Limb (tissue), 2 donors: ENCODE measurements at regions not wholly inside any gene's neighbourhood (a gene's known extent, or its start where the extent isn't known, plus 50 kb on each side); places are given as distances from the start of the nearest gene placed in this dataset.

Experiments used
- DNase-seq, 2 donors: peaks; one replicate each; pipeline ENCODE4 v3.0.0-alpha.2; 2016; ENCODE audit errors: extremely low spot score in 2 of 2

DNA sequence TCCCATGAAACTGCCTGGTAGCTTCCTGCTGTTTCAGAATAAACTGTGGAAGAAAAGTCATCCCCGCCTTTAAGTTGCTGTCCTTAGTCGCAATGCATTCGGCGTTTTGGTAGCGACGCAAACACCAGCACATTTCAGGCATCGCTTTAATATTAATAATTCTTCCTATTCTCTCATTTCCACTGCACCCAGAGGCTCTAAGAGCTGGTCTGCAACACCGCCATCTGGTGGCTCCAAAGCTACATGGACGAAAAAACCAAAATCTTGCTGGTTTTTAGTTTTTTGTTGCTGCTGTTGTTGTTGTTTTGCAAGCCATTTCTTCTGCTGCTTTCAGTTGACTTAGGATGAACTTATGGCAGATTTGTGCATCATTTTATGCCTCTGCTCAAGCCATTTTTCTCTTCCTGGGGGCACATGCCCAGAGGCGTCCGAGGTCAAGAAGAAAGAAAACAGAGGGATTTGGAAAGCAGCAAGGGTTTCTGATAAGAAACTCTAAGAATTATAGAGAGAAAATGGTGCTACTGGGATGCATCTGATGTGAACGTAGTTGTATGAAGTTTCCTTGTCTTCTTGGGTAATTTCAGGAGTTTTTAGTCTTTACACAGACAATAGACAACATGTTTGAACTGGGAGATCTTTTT lies 345.4 kb upstream of the KIRREL3 start:
- DNase-seq: peak; percentile 42 to 64

DNA sequence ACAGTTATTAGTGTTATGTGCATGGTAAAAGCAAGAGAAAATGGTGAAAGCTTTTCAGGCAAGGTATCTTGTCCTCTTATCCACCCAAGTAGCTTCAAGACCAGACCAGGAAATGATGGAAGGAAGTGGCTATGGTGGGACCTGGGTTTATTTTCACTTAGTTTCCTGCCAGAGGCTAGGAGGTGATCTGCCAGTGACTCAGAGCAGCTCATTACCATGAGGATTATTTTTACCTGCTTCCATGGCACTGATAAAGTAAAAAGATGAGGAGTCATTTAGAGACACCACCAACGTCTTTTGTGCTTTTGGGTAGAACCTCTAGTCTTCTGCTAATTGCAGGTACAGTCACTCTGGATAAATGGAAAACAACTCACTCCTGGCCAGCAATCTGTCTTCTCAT lies 339.9 kb upstream of the KIRREL3 start:
- no peak for DNase-seq

DNA sequence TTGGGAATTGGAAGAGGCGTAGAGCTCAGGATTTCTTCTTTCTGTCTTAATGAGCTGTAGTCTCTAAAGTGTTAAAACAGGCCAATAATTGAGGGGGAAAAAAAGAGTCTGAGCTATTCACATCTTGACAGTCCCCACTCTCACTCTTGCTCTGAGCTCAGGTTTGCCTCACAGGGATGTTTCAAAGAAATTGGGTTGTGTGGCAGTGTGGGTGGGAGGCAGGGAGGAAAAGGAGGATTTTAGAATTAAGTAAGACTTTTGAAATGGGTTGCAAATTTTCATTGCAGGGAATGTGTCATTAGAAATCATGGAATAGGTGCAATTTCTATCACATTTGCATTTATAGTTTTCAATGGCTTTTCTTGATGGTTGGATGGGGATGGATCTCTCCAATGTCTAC lies 338.8 kb upstream of the KIRREL3 start:
- no peak for DNase-seq

DNA sequence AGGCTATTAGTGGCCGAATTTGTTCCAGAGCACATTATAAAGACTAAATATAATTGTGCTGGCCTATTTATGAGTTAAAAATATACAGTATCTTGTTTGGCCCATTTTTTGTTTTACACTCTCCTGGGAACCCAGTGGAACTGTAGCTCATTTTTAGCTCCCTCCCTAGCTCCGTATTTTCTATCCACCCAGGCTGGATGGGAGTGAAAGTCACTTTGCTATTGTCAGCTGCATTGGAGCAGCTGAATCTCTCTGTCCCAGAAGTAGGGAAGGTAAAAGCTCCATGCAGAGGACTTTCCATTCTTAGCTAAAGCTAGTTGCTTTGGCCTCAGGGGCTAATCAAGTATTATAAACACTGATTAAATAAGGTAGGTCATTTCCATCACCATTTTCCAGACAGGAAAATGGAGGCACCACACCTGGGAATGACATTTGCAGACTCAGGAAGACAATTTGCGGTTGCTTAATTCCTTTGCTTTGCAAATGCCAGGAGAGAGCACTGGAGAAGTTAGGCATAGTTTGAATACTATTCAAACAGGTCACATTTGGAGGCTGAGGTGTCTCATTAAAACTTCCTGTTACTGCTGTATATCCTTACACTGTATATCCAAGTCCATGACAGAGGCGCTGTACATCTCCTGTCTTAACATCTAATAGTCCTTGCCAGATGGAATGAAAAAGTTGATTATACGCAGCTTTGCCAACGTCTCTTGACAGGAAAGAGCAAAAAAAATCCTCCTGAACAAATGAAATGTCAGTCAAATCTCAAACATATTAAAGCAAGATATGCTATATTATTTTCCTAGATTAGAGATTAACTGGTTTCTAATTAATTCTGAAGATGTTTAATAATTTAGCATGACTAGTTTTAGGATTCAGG lies 338.1 kb upstream of the KIRREL3 start:
- DNase-seq: no peak

DNA sequence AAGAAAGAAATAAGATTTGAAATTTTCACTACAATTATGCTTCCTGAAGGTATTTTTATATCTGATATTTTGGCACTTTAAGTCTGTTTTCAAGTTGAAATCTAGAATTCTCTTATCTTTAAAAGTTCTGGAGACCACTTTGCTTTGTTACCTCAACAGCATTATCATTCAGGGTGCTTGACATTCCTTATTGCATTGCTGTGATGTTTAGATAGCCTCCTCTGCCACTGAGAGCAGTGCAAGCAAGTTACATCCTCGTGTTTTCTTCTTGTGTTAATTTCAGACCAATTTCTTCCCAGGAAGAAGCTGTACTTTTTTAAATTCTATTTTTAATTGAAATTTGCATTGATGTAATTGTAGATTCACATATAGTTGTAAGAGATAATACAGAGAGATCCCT lies 333.9 kb upstream of the KIRREL3 start:
- DNase-seq: no peak

DNA sequence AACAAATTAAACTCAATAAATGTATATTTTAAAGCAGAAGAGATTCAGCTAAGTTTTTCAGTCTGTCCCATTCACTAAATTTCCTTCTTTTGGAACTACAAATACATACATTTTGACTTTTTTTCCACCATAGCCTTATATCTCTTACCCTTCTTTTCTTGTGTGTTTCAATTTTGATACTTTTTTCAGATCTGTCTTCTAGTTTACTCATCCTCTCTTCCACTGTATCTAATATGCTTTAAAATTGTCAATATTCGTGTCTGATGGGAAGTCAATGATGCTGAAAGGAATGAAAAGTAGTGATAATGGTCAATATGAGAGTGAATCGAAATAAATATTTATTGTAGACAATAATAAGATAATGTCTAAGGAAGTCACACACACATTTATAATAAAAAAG lies 332.3 kb upstream of the KIRREL3 start:
- DNase-seq: no peak

DNA sequence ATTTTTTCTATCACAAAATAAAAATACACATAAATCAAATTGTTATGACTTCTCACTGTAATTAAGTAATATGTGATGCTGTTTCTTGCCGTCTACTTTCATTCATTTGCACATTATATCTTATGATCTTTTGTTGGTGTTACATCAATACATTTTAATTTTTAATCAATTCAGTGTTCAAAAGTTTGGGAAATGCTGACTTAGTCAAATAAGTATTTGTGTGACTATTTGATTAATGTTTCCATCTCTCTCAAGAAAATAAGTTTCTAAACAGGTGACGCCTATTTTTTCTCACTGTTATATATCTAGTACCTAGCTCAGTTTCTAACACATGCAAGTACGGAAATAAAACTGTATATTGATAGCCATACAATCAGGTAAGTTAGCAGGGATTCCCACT lies 329.5 kb upstream of the KIRREL3 start:
- DNase-seq: no peak

DNA sequence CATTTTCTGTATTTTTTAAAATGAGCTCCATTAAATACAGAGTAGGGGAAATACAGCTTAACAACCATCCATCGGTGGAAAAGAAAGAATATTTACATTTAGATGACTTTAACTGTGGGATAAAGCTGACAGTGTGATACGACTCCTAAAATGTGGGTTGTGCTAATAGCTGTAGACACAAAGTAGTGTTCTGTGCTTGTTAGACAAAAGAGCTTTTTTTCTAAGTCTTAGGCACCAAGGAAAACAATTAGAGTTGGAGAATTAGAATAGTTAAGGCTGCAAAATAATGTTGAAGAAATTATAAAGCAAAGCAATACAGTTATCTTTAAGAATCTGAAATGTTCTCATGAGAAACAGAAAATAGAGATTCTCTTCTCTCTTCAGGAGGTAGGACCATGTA lies 307.7 kb upstream of the KIRREL3 start:
- DNase-seq: no peak

DNA sequence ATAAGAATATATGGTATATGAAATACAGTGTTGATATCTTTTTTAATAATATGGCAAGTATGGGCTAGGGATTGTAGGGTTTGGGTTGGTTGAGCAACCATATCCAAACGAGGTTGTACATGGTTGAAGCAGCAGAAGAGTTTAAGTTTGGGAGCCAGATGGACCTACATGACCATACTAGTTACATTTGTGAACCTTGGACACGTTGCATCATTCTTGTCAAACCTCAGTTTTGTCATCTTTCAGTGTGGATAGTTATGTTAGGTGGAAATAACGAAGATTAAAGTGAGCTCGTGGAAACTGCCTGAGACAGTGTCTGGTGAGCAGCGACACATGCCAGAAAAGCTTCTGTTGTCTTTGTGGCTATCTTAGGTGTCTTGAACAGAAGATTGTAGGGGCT lies 307.1 kb upstream of the KIRREL3 start:
- DNase-seq: no peak

DNA sequence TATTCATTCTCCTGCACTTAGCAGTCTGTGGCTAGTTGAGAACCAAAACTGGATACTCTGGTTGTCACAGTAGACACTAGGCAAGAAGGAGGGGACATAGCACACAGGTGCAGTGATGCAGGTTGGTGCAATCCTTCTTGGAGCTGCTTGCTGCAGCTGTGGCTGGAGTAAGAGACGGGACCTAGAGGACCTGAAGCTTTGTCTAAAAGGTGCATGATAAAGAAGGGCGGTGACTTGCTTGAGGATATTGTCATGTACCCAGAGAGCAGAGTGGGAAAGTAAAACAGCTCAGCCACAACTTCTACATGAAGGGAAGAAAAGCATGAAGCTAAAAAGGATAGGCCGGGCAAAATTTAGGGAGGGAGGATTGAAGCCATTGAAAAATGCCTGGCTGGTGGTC lies 304.1 kb upstream of the KIRREL3 start:
- DNase-seq: no peak

DNA sequence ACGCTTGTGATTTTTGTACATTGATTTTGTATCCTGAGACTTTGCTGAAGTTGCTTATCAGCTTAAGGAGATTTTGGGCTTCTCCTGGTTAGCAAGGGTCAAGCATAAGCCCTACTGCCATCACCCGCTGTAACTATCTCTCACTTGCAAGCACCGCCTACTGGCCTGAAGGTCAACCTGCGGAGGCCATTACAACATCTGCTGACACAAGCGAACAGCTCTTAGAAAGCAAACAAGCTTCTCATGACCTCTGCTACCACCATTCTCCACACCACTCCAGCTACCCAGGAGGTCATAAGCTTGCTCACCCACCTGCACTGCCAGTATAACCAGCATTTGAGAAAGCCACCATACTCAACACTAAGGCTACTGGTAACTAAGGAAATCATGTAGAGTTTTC lies 288.4 kb upstream of the KIRREL3 start:
- no peak for DNase-seq

DNA sequence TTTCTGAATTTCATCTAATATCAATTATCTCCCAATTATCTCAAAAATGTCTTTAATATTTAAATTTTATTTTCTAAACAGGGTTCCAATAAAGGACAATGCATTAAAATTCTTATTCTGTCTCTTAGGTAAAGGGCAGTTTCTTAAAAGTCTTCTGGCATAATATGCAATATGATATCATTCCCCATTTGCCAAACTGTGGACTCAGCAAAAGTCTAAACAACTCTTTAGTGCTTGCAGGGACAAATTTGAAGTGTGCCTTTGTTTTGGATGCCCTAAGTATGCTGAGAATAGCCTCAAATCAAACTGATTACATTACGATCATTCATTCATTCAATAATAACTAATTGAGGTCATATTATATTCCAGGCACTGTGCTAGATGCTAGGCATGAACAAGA lies 281.0 kb upstream of the KIRREL3 start:
- no peak for DNase-seq

DNA sequence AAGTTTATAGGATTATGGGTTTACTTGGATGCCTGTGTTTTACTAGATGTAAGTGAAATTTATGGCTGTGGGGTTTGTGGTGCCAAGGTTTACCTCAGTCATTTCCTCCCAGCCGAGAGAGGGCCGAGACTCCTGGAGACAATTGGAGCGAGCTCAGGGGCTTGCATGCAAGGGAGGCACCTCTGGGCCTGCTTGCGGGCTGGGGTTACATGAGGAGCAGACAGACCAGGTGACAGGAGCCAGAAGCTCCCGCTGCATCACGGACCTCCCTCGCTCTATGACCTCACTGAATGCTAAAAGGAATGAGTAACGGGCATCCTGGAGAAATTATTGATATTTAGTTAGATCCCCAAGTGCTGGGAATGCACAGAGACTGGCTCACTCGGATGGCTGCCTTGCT lies 275.2 kb upstream of the KIRREL3 start:
- peak in 1 of 2 donors; percentile 6 for DNase-seq

DNA sequence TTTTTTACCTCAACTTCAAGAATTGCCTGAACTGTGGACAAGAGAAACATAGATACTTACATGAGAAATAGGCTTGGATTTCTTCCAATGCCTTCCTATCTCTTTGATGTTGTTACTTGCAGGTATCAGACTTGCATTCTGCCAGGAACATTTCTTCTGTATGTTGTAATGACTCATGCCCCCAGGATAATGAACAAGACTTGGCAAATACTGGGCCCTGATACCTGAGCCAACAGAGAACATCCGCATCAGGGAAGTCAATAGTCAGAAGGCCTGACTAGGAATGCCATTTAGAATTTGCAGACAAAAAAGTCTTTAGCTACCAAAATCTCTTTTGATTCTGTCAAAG lies 273.7 kb upstream of the KIRREL3 start:
- no peak for DNase-seq

DNA sequence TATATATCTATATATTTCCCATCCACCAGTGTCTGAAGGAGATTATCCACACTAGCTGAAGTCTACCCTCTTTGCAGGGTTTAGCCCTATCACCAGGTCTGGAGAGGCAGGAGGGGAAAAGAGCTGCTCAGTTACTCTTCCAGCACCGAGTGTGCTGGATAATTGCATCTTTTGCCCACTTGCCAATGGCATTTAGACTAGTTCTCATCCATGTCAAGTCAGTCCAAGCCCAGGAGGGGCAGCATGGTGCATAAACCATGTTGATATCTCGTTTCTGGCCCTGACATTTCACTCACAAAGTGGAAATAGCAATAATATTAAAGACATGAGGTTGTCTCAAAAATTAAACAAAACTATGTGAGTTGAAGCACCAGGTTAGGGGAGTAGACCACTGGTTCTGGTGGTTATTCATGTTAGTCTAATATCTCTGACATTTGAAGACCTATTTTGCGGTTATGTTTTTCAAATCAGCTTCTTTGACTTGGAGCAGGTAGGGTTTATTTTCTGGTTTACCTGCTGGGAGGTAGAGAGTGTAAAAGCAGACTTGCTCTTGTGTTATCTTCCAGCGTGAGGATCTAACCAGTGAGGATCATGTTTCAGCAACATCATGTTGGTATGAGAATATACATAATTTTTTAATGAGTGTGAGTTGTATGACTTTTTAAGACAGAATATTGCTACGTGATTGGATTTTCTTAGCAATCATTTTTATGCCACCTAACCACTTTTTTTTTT lies 273.2 kb upstream of the KIRREL3 start:
- DNase-seq: no peak

DNA sequence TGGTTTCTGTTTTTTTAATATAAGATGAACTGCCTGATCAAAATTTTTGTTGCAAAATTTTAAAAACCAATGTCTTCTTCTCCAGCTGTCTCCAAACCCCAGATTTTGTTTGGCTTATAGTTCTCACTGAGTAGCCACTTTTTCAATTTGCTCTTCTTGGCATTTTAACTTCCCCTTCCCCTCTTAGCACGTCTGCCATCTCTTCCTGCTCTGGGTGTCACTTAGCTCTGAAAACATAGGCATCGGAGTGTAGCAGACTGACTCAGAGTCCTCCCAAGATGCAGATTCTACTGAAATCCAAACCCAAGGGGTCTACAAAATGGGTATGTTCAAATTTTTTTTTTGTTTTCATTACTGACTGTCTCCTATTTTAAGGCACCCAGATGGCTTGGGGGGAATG lies 270.3 kb upstream of the KIRREL3 start:
- DNase-seq: no peak

DNA sequence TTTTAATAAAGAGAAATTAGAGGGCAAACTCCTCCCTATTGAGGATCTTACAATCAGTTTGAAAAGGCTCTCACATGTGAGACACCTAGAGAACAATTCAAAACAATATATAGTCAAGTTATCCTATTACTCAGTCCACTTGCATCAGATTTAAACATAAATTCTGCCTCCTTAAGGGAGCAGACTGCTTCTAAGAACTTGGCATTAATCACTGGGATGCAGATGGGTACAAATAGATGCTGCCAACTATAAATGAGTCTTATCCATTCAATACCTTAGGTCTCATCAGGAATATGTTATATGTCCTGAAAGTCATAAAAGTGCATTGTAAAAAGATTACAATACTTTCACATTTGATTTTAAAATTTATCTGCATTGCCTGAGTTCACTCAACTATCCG lies 269.3 kb upstream of the KIRREL3 start:
- DNase-seq: no peak

DNA sequence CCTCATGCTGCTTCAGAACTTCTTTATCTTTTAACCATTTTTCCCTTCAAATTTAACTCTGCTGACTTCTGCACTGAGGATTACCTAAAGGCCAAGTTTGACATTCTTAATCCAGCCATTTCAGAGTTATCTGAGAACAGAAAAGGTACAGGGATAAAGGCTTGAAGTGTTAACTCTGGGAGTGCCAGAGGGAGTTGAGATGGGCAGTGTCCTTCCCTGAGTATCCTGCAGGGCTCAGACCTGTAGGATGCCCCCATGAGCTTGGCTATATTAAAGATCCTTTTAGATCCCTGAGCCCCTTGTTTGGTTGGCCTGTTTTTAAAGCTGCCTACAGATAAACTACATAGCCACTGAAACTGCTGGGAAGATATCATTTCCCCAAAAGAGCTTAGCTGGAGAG lies 268.4 kb upstream of the KIRREL3 start:
- DNase-seq: no peak

DNA sequence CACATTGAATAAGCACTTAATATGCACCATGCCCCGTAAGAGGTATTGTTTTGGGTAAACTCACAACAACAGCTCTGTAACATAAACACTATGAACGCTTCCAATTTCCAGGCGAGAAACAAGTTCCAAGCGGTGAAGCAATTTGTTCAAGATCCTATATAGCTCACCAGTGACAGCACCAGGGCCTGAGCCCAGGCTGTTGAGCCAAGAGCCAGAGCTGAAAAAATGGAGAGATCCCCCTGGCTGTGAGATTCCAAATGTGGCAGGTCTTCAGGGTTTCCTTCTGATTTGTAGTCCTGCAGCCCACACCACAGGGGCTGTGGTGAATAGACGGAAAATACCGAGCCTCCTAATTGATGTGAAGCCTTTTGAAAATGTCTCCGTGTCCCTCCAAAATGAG lies 268.0 kb upstream of the KIRREL3 start:
- no peak for DNase-seq

DNA sequence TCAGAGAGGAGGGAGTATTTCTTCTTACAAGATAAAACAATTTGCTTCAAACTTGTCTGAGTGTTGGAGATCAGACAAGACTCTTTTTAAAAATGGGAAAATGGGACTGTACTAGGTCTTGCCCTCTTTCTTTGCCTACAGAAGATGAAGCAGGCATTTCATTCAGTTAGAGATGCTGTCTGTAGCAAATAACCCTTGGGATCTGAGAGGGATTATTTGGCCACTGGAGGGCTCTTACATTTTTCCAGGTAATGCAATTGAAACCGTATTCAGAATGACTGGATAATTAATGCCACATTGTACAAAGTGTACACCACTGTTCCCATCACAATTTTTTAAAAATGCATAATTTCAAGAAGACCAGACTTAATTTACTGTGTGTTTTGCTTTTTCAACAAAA lies 258.5 kb upstream of the KIRREL3 start:
- no peak for DNase-seq

DNA sequence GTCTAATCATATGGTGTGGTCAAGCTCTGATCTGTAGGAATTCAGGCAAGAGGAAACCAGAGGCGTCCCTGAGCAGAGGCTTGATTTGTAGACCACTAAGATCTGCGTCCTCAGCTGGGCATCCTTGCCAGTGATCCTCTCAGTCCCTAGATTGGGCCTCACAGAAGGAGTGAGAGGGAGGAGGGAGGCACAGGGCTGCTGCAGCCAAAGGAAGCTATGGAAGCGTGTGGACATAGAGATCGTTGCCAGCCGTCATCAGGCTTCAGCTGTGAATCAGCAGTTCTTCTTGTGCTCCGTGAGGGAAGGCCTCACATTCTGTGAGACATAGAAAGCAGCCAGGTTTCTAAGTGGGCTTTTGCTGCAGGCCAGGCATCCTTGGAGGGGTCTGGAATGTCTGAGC lies 254.6 kb upstream of the KIRREL3 start:
- peak in 1 of 2 donors; percentile 28 for DNase-seq

DNA sequence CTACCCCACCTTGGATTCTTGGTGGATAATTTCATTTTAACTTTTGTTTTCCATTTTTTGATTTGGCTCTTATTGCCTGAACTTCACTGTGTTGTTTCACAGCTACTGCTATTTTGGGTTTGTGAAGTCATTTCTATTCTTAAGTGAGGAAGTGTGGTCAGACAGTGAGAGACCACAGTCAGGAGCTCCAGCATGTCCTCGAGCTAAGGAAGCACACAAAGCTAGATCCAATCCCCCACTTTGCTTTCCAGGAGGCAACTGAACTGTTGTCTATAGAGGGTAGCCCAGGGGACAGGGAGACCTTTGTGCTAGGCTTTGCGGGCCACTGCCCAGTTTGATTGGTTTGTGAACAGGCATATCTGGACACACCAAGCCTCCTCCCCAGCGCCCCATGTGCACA lies 251.8 kb upstream of the KIRREL3 start:
- no peak for DNase-seq

DNA sequence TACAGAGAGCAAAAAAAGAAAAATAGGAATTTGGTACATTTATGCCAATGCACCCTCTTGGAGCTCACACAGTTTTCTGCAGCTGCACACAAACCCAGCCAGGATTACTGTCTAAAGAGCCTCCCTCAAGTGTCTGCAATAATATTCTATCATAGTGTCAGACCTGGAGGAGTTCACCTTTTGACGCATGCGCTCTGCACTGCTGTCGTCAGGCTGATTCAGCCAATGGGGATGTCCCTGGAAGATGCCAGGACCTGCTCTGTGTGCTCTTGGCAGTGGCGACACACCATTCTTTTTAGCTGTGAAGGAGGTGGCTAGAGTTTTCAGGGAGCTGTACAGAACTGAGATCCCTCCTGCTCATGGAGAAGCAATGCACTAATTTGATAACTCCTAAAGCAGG lies 249.0 kb upstream of the KIRREL3 start:
- DNase-seq: no peak
